GM12878 (cell line): ENCODE measurements at regions not wholly inside any gene's neighbourhood (a gene's known extent, or its start where the extent isn't known, plus 50 kb on each side); places are given as distances from the start of the nearest gene placed in this dataset.

Experiments used
- ATAC-seq: fragments of 200-7000 bp; cut with Tn5 transposase; 3 replicates; pipeline ENCODE4 v1.9.1; 2020; ENCODE audit warnings: mild to moderate bottlenecking, moderate library complexity
- BruUV-seq: library from RNA; stranded (reverse); fragments of 400-500 nt; replicated peaks from 2 replicates; lab custom pipeline; 2021; lab: Mats Ljungman, UMichigan
- CTCF ChIA-PET: fragments of 300-600 bp; sonication (Branson Sonifier 250); formaldehyde crosslinking; extraction: SDS; loops from one replicate; lab custom pipeline; 2021; ENCODE audit warnings: inconsistent platforms; lab: Yijun Ruan, JAX
- POLR2A ChIA-PET: fragments of 350-600 bp; formaldehyde crosslinking; extraction: SDS; loops from one replicate; lab custom pipeline; 2021; ENCODE audit warnings: inconsistent platforms; lab: Charles Lee
- RAD21 ChIA-PET: fragments of 300-600 bp; sonication (Branson Sonifier 250); formaldehyde crosslinking; loops from one replicate; lab custom pipeline; 2023; ENCODE audit warnings: antibody characterized with exemption; ENCODE audit not compliant: unreplicated experiment; lab: Charles Lee
- SMC1A ChIA-PET: fragments of 300-600 bp; sonication (Branson Sonifier 250); formaldehyde crosslinking; loops from one replicate; lab custom pipeline; 2023; ENCODE audit not compliant: unreplicated experiment, uncharacterized antibody; lab: Charles Lee
- DNase-seq: peaks from one replicate; pipeline ENCODE4 v3.0.0-alpha.2; 2011; ENCODE audit warnings: low read depth, low spot score
- FAIRE-seq: peaks from 3 replicates; lab custom pipeline; 2011; peaks lifted over from hg19 to GRCh38; lab: Jason Lieb, UNC
- H2AFZ ChIP-seq: 2 replicates; pipeline ENCODE4 v1.6.0; 2011; ENCODE audit warnings: low read depth, low read length, control low read depth; ENCODE audit not compliant: control insufficient read depth
- H3K27ac ChIP-seq: 2 replicates; pipeline ENCODE4 v1.5.1; 2011; ENCODE audit warnings: control low read depth; ENCODE audit not compliant: control insufficient read depth, insufficient read depth
- H3K27me3 ChIP-seq, 2 experiments: replicated peaks in 1 of 2; 2 replicates each; pipeline versions ENCODE4 v1.6.0 to v1.6.1; 2011; ENCODE audit warnings: low read length in 1 of 2; ENCODE audit not compliant: control insufficient read depth in 2 of 2, insufficient read depth in 2 of 2
- H3K36me3 ChIP-seq, 2 experiments: 2 replicates each; pipeline ENCODE4 v1.5.1; 2011; ENCODE audit warnings: low read length in 1 of 2; ENCODE audit not compliant: control insufficient read depth in 2 of 2, insufficient read depth in 2 of 2
- H3K4me1 ChIP-seq: 2 replicates; pipeline ENCODE4 v1.6.1; 2011; ENCODE audit warnings: mild to moderate bottlenecking, low read length, moderate library complexity, mixed read lengths; ENCODE audit not compliant: control insufficient read depth, insufficient read depth
- H3K4me2 ChIP-seq: 2 replicates; pipeline ENCODE4 v1.6.0; 2011; ENCODE audit warnings: control low read depth; ENCODE audit not compliant: control insufficient read depth, insufficient read depth
- H3K4me3 ChIP-seq: fragments of 200-600 bp; sonication (generic); 2 replicates; pipeline ENCODE4 v1.5.1; 2016
- H3K79me2 ChIP-seq: 2 replicates; pipeline ENCODE4 v1.6.0; 2011; ENCODE audit warnings: low read length; ENCODE audit not compliant: control insufficient read depth, insufficient read depth
- H3K9ac ChIP-seq: 2 replicates; pipeline ENCODE4 v1.8.0; 2011; ENCODE audit warnings: low read length, control low read depth, mixed read lengths; ENCODE audit not compliant: control insufficient read depth, insufficient read depth
- H3K9me3 ChIP-seq: replicated peaks from 3 replicates; pipeline ENCODE4 v1.5.1; 2011; ENCODE audit warnings: mild to moderate bottlenecking, low read length; ENCODE audit not compliant: control insufficient read depth, insufficient read depth
- H4K20me1 ChIP-seq: 2 replicates; pipeline ENCODE4 v1.6.0; 2011; ENCODE audit not compliant: control insufficient read depth, insufficient read depth
- JUNB ChIP-seq: IDR thresholded peaks from 2 replicates; pipeline ENCODE4 v1.6.1; 2016; ENCODE audit warnings: antibody characterized with exemption, mild to moderate bottlenecking
- KLF5 ChIP-seq: fragments of 450-650 bp; IDR thresholded peaks from 2 replicates; pipeline ENCODE4 v1.6.1; 2014; ENCODE audit warnings: mild to moderate bottlenecking; ENCODE audit not compliant: partially characterized antibody
- NFXL1 ChIP-seq: fragments of 450-650 bp; IDR thresholded peaks from 2 replicates; pipeline ENCODE4 v1.6.1; 2017; ENCODE audit warnings: antibody characterized with exemption, mild to moderate bottlenecking, borderline replicate concordance
- SREBF1 ChIP-seq: IDR thresholded peaks from 2 replicates; pipeline ENCODE4 v1.6.1; 2012; ENCODE audit warnings: mild to moderate bottlenecking, low read length
- TCF3 ChIP-seq: IDR thresholded peaks from 2 replicates; pipeline ENCODE4 v1.6.1; 2012; ENCODE audit warnings: low read depth, mild to moderate bottlenecking, low read length, borderline replicate concordance; ENCODE audit not compliant: insufficient read depth
- WGBS: methylation state at CpG from one replicate; pipeline ENCODE4 v1.1.6; 2016; ENCODE audit warnings: low lambda C conversion rate; ENCODE audit not compliant: insufficient replicate concordance, insufficient coverage; ENCODE audit errors: missing lambda C conversion rate; 5-methylcytosine and 5-hydroxymethylcytosine counted together
- in situ Hi-C: fragments of 300-500 bp; cut with MboI; formaldehyde crosslinking; loops from 9 replicates; pipeline ENCODE4 v1.14.3; 2018; ENCODE audit warnings: mixed read lengths
- intact Hi-C: fragments of 100-400 bp; cut with micrococcal nuclease; formaldehyde crosslinking; loops from one replicate; pipeline ENCODE4 v1.14.2; 2022; ENCODE audit not compliant: unreplicated experiment
- TF ChIP-seq, protein P1 (sequence below): fragments of 450-650 bp; IDR thresholded peaks from 2 replicates; pipeline ENCODE4 v1.6.1; 2016; ENCODE audit warnings: mild to moderate bottlenecking
- TF ChIP-seq, protein P2 (sequence below): fragments of 450-650 bp; formaldehyde crosslinking; IDR thresholded peaks from 2 replicates; pipeline ENCODE4 v1.5.0; 2022; ENCODE audit warnings: mild to moderate bottlenecking, missing genetic modification characterization

GRCh38 chr3:30281526-30281925, 324.9 kb upstream of the TGFBR2 start:
- DNase-seq = no peak
- POLR2A ChIA-PET = no interaction called here
- SMC1A ChIA-PET = no interaction called here
- FAIRE-seq = no peak
- no peak overlapping the region for H3K27ac ChIP-seq
- H2AFZ ChIP-seq = no peak overlapping the region
- intact Hi-C loops (no loop called here), in situ Hi-C loops (no loop called here)
- H3K4me2 ChIP-seq = no peak overlapping the region
- no peaks in the 10 kb centered on the region for H3K27me3 ChIP-seq
- no peaks in the 10 kb centered on the region for H3K36me3 ChIP-seq
- no peaks in the 10 kb centered on the region for H4K20me1 ChIP-seq
- 0% methylated on average over 1 of the region's 1 CpG for WGBS
- no peak overlapping the region for H3K9ac ChIP-seq
- H3K4me1 ChIP-seq = no peaks in the 10 kb centered on the region
- no peaks in the 10 kb centered on the region for H3K79me2 ChIP-seq
- ATAC-seq = no peak
- no peaks in the 10 kb centered on the region; the same call in 2 of the 3 replicates for H3K9me3 ChIP-seq
- TF ChIP-seq TCF3 (no peak), JUNB (no peak), NFXL1 (no peak), KLF5 (no peak), SREBF1 (no peak)
- TF ChIP-seq, protein P1, sequence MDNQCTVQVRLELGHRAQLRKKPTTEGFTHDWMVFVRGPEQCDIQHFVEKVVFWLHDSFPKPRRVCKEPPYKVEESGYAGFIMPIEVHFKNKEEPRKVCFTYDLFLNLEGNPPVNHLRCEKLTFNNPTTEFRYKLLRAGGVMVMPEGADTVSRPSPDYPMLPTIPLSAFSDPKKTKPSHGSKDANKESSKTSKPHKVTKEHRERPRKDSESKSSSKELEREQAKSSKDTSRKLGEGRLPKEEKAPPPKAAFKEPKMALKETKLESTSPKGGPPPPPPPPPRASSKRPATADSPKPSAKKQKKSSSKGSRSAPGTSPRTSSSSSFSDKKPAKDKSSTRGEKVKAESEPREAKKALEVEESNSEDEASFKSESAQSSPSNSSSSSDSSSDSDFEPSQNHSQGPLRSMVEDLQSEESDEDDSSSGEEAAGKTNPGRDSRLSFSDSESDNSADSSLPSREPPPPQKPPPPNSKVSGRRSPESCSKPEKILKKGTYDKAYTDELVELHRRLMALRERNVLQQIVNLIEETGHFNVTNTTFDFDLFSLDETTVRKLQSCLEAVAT = no peak
- TF ChIP-seq, protein P2, sequence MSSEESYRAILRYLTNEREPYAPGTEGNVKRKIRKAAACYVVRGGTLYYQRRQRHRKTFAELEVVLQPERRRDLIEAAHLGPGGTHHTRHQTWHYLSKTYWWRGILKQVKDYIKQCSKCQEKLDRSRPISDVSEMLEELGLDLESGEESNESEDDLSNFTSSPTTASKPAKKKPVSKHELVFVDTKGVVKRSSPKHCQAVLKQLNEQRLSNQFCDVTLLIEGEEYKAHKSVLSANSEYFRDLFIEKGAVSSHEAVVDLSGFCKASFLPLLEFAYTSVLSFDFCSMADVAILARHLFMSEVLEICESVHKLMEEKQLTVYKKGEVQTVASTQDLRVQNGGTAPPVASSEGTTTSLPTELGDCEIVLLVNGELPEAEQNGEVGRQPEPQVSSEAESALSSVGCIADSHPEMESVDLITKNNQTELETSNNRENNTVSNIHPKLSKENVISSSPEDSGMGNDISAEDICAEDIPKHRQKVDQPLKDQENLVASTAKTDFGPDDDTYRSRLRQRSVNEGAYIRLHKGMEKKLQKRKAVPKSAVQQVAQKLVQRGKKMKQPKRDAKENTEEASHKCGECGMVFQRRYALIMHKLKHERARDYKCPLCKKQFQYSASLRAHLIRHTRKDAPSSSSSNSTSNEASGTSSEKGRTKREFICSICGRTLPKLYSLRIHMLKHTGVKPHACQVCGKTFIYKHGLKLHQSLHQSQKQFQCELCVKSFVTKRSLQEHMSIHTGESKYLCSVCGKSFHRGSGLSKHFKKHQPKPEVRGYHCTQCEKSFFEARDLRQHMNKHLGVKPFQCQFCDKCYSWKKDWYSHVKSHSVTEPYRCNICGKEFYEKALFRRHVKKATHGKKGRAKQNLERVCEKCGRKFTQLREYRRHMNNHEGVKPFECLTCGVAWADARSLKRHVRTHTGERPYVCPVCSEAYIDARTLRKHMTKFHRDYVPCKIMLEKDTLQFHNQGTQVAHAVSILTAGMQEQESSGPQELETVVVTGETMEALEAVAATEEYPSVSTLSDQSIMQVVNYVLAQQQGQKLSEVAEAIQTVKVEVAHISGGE (CRISPR knock-in tag) = no peak
- RAD21 ChIA-PET = no interaction called here
- H3K4me3 ChIP-seq = no peak overlapping the region
- no TSS peak for BruUV-seq
- CTCF ChIA-PET = no interaction called here
